ENCODE measurements at regions not wholly inside any gene's neighbourhood (a gene's known extent, or its start where the extent isn't known, plus 50 kb on each side); places are given as distances from the start of the nearest gene placed in this dataset.

DNA sequence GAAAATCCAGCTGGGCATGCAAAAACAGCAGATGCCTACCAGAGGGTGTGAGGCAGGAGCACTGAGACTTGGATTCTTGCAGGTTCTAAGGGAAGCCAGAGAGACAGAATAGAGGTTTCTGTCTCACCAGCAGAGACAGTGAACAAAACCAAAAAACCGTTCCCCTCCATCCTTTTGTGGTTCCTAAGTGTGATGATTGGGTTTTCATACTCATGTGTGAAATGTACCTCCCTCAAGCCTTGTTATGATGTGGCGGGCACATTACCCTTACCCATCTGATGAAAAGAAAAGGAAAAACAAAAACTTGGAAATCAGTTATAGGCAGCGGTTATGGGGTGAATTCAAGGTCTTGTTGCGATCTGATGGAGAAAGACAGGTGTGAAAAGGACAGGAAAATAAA is 172.6 kb upstream of the CDH13 start:
- Histone ChIP-seq H3K36me3 (ENCODE audit: control insufficient read depth in 2 of 4, insufficient read depth in 4 of 4, low read length in 3 of 4) (no peaks in the 10 kb centered on the region), H4K5ac (ENCODE audit: insufficient read length, low read depth, low read length) (no peak overlapping the region), H4K8ac (ENCODE audit: extremely low read depth, insufficient read depth, low read length) (no peak overlapping the region), H3K79me1 (ENCODE audit: low read depth, low read length) (no peaks in the 10 kb centered on the region), H3K18ac (ENCODE audit: extremely low read depth, low read length) (no peak overlapping the region), H3K4me1 (replicated peaks in 1 of 4; ENCODE audit: control insufficient read depth in 3 of 4, insufficient read depth in 4 of 4, low read length in 3 of 4) (no peaks in the 10 kb centered on the region), H2AFZ (ENCODE audit: low read length) (no peak overlapping the region), H2BK5ac (ENCODE audit: low read depth, low read length) (no peak overlapping the region), H3K14ac (ENCODE audit: insufficient read length) (no peak overlapping the region), H3K56ac (replicated peaks; ENCODE audit: insufficient read length, low read depth, low read length) (no peak overlapping the region), H3K4ac (replicated peaks; ENCODE audit: insufficient read length, low read depth, low read length) (no peak overlapping the region), H3K27me3 (replicated peaks in 1 of 4; ENCODE audit: control insufficient read depth in 3 of 4, extremely low read depth in 1 of 4, insufficient read depth in 3 of 4, low read length in 3 of 4) (peaks cover 0 to 3% (median 0%) of the 10 kb centered on the region in 4 experiments; a peak in 2 of 7 replicates), H3K4me3 (ENCODE audit: extremely low read depth in 1 of 4, insufficient read depth in 2 of 4, low read depth in 3 of 4, low read length in 4 of 4) (no peak overlapping the region), H3K23ac (ENCODE audit: insufficient read length) (no peak overlapping the region), H3K9me3 (ENCODE audit: insufficient read depth in 2 of 2, low read depth in 1 of 2, low read length in 1 of 2) (no peaks in the 10 kb centered on the region), H4K91ac (replicated peaks; ENCODE audit: insufficient read length, low read length) (no peak overlapping the region), H2BK120ac (replicated peaks; ENCODE audit: low read depth, low read length) (no peak overlapping the region), H3K23me2 (ENCODE audit: low read depth, low read length) (no peaks in the 10 kb centered on the region), H2AK5ac (ENCODE audit: low read depth, low read length) (no peak overlapping the region), H4K20me1 (replicated peaks in 1 of 2; ENCODE audit: control insufficient read depth in 1 of 2, insufficient read depth in 2 of 2, low read length in 2 of 2) (no peaks in the 10 kb centered on the region), H3K79me2 (ENCODE audit: control insufficient read depth in 1 of 2, insufficient read depth in 2 of 2, low read length in 2 of 2) (no peaks in the 10 kb centered on the region), H2BK20ac (ENCODE audit: low read length) (no peak overlapping the region), H2BK15ac (ENCODE audit: low read length) (no peak overlapping the region), H3K4me2 (ENCODE audit: insufficient read depth in 1 of 2, low read depth in 2 of 2, low read length in 2 of 2) (no peak overlapping the region), H3K27ac (ENCODE audit: low read depth, low read length) (no peak overlapping the region), H3K9ac (replicated peaks in 1 of 4; ENCODE audit: extremely low read depth in 1 of 4, low read depth in 3 of 4, low read length in 3 of 4) (no peak overlapping the region), H2BK12ac (ENCODE audit: low read depth, low read length) (no peak overlapping the region)
- WGBS, 2 experiments (ENCODE audit: extremely low coverage in 1 of 2, insufficient coverage in 1 of 2, insufficient read length in 1 of 2, insufficient replicate concordance in 2 of 2, low coverage in 1 of 2, low lambda C conversion rate in 2 of 2, missing lambda C conversion rate in 1 of 2): 96% methylated on average over 4 of the region's 4 CpGs; no CpG with 5 or more reads in 1 of the 2 experiments
- TF ChIP-seq SIRT6 (IDR thresholded peaks at IDR 0.05; ENCODE audit: low read length): no peak
- TF ChIP-seq PHF8 (conservative IDR thresholded peaks at IDR 0.05; ENCODE audit: low read depth, low read length): no peak
- TF ChIP-seq JUND (IDR thresholded peaks at IDR 0.05; ENCODE audit: low read length): no peak
- no peak for TF ChIP-seq ASH2L (IDR thresholded peaks at IDR 0.05; ENCODE audit: low read length)
- no peak for TF ChIP-seq SIX5 (IDR thresholded peaks at IDR 0.05; ENCODE audit: low read depth, low read length)
- no peak for TF ChIP-seq TAF1 (IDR thresholded peaks at IDR 0.05; ENCODE audit: low read depth, low read length)
- no peak for TF ChIP-seq EP300 (IDR thresholded peaks at IDR 0.05; ENCODE audit: borderline replicate concordance in 1 of 2, low read depth in 2 of 2, low read length in 2 of 2)
- no peak for TF ChIP-seq CTBP2 (IDR thresholded peaks at IDR 0.05; ENCODE audit: borderline replicate concordance, insufficient read depth, insufficient read length, low read length)
- no peak for TF ChIP-seq SUZ12 (IDR thresholded peaks at IDR 0.05; ENCODE audit: low read length)
- ChIA-PET POLR2A (ENCODE audit: partially characterized antibody) (no interaction called here), CTCF (ENCODE audit: partially characterized antibody) (interaction anchor here (0.7 to 10.1 kb wide), 9 partner anchors 8 to 230 kb away, joined by 3 to 99 read pairs (median 4); no protein-coding TSS in a partner anchor)
- no peak for FAIRE-seq
- DNase-seq (ENCODE audit: low read depth in 1 of 2, low spot score in 2 of 2): no peak

Data from H1 (cell line).